ENCODE measurements at regions not wholly inside any gene's neighbourhood (a gene's known extent, or its start where the extent isn't known, plus 50 kb on each side); places are given as distances from the start of the nearest gene placed in this dataset.

GRCh38 chr10:89144836-89145235, 62.3 kb downstream of the CH25H start:
- peaks cover 2% of the 10 kb centered on the region for H3K4me1 ChIP-seq (ENCODE audit: insufficient read depth, poor library complexity, severe bottlenecking)
- no peak for TF ChIP-seq CTCF (IDR thresholded peaks at IDR 0.05; ENCODE audit: poor library complexity, severe bottlenecking)
- no peaks in the 10 kb centered on the region for H3K36me3 ChIP-seq (ENCODE audit: low read depth)
- no peak for ATAC-seq (ENCODE audit: low read depth)
- no peak overlapping the region for H3K4me3 ChIP-seq (ENCODE audit: severe bottlenecking)
- no peak for DNase-seq (ENCODE audit: low spot score)
- H3K9me3 ChIP-seq (ENCODE audit: severe bottlenecking) = no peaks in the 10 kb centered on the region
- H3K27me3 ChIP-seq (ENCODE audit: insufficient read depth, poor library complexity, severe bottlenecking) = no peaks in the 10 kb centered on the region
- H3K27ac ChIP-seq (ENCODE audit: poor library complexity, severe bottlenecking) = no peak overlapping the region

- H3K36me3 ChIP-seq (ENCODE audit: low read depth) = no peaks in the 10 kb centered on the region
Observed at GRCh38 chr10:89142590-89142989, 64.5 kb downstream of the CH25H start.

DNA sequence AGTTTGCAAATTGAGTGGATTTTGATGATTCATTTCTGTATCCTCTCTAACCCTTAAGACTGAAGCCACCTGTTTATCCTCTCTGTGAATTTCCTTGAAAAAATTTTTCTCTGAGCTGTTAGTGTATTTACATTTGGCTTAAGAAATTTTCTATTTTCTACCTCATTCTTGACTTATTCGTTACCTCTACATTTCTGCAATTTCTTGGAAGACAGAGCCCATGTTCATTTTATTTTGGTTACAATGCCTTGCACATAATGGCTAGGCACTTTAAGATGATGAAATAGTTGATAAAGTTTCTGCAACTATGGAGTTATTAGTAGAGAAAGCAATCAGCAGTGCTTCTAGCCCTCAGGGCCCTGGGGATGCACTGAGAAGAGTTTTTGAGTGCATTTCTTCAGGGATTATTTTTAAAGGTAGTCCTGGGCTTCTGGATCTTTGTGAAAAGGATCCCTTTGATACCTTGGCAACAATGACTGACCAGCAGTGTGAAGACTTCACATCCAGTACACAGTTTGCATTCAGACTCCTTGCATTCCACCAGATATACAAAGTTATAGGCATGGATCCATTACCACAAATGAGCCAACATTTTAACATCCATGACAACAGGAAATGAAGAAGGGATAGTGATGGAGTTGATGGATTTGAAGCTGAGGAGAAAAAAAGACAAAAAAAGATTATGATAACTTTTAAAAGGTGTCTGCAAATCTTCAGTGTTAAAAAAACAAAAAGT, 68.2 kb downstream of the CH25H start:
- Histone ChIP-seq H3K4me3 (ENCODE audit: severe bottlenecking) (no peak overlapping the region), H3K27me3 (ENCODE audit: insufficient read depth, poor library complexity, severe bottlenecking) (no peaks in the 10 kb centered on the region), H3K36me3 (ENCODE audit: low read depth) (no peaks in the 10 kb centered on the region), H3K27ac (ENCODE audit: poor library complexity, severe bottlenecking) (no peak overlapping the region), H3K4me1 (ENCODE audit: insufficient read depth, poor library complexity, severe bottlenecking) (no peaks in the 10 kb centered on the region), H3K9me3 (ENCODE audit: severe bottlenecking) (no peaks in the 10 kb centered on the region)
- DNase-seq (ENCODE audit: low spot score) (no peak), ATAC-seq (ENCODE audit: low read depth) (no peak)
- no peak for TF ChIP-seq CTCF (IDR thresholded peaks at IDR 0.05; ENCODE audit: poor library complexity, severe bottlenecking)

More at GRCh38 chr10:89142590-89142989, 64.5 kb downstream of the CH25H start:
- Histone ChIP-seq H3K27ac (ENCODE audit: poor library complexity, severe bottlenecking) (no peak overlapping the region), H3K27me3 (ENCODE audit: insufficient read depth, poor library complexity, severe bottlenecking) (no peaks in the 10 kb centered on the region), H3K9me3 (ENCODE audit: severe bottlenecking) (no peaks in the 10 kb centered on the region), H3K4me3 (ENCODE audit: severe bottlenecking) (no peak overlapping the region), H3K4me1 (ENCODE audit: insufficient read depth, poor library complexity, severe bottlenecking) (peaks cover 2% of the 10 kb centered on the region)
- DNase-seq (ENCODE audit: low spot score) (no peak), ATAC-seq (ENCODE audit: low read depth) (no peak)
- TF ChIP-seq CTCF (IDR thresholded peaks at IDR 0.05; ENCODE audit: poor library complexity, severe bottlenecking) = no peak

DNA sequence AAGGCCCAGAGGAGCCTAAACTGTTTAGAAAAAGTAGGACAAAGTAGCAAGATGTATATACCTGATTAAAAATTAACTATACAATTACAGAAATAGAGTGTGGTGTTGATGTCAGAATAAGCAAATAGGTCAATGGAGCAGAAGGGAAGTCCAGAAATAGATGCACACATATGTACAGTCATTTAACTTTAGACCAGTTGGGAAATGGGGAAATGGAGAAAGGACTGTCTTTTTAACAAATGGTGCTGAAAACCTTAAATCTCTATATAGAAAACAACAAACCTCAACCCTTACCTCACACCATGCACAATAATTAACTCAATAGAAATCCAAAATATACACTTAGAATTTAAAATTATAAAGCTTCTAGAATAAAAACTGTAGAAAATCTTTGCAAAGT, 72.2 kb downstream of the CH25H start:
- no peaks in the 10 kb centered on the region for H3K27me3 ChIP-seq (ENCODE audit: insufficient read depth, poor library complexity, severe bottlenecking)
- ATAC-seq (ENCODE audit: low read depth) = no peak

More for the DNA sequence above, 72.2 kb downstream of the CH25H start:
- H3K9me3 ChIP-seq (ENCODE audit: severe bottlenecking) = no peaks in the 10 kb centered on the region
- no peaks in the 10 kb centered on the region for H3K36me3 ChIP-seq (ENCODE audit: low read depth)
- no peaks in the 10 kb centered on the region for H3K4me1 ChIP-seq (ENCODE audit: insufficient read depth, poor library complexity, severe bottlenecking)
- no peak overlapping the region for H3K4me3 ChIP-seq (ENCODE audit: severe bottlenecking)
- no peak for TF ChIP-seq CTCF (IDR thresholded peaks at IDR 0.05; ENCODE audit: poor library complexity, severe bottlenecking)
- no peak overlapping the region for H3K27ac ChIP-seq (ENCODE audit: poor library complexity, severe bottlenecking)
- no peak for DNase-seq (ENCODE audit: low spot score)

All from RWPE2 (cell line).